Kidney epithelial cell (primary cell): ENCODE measurements at regions not wholly inside any gene's neighbourhood (a gene's known extent, or its start where the extent isn't known, plus 50 kb on each side); places are given as distances from the start of the nearest gene placed in this dataset.

Experiments used
- DNase-seq: peaks from one replicate; pipeline ENCODE4 v3.0.0-alpha.2; 2010; ENCODE audit warnings: low read depth
- H3K27me3 ChIP-seq: 2 replicates; pipeline ENCODE4 v1.6.0; 2011; ENCODE audit warnings: low read length; ENCODE audit not compliant: control insufficient read depth, insufficient read depth
- H3K36me3 ChIP-seq: 2 replicates; pipeline ENCODE4 v1.5.1; 2011; ENCODE audit warnings: low read length; ENCODE audit not compliant: control insufficient read depth, insufficient read depth
- H3K4me3 ChIP-seq: 2 replicates; pipeline ENCODE4 v1.5.1; 2011; ENCODE audit warnings: low read depth, mild to moderate bottlenecking, control low read depth, low read length
- CTCF ChIP-seq: IDR thresholded peaks from 2 replicates; pipeline ENCODE4 v1.5.1; 2011; ENCODE audit warnings: mild to moderate bottlenecking, moderate library complexity, low read length, control low read depth, inconsistent platforms; ENCODE audit not compliant: insufficient read depth, poor library complexity, severe bottlenecking

- no peaks in the 10 kb centered on the region for H3K36me3 ChIP-seq
- TF ChIP-seq CTCF = no peak
- H3K4me3 ChIP-seq = no peak overlapping the region
- no peak for DNase-seq
- H3K27me3 ChIP-seq = no peaks in the 10 kb centered on the region
These were observed 489.1 kb downstream of the PCDH18 start for GRCh38 chr4:137043184-137043583.

DNA sequence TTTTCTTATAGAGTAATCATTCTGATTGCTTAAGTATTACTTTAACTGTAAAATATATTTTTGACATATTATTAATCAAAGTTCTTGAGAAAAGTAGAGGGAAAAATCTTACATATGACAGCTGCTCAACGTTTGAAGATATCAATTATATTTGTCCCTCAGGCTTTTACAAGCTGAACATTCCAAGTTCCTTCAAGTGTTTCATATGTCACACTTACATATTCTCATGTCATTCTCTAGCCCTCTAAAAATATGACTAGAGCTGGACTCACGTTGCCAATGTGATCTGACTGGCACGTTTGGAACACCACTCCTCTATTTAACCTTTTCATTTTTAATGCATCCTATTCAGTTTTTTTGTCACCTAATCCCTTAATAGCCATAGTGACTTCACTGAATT lies 492.9 kb downstream of the PCDH18 start:
- no peak for DNase-seq
- TF ChIP-seq CTCF = no peak
- no peak overlapping the region for H3K4me3 ChIP-seq
- no peaks in the 10 kb centered on the region for H3K36me3 ChIP-seq
- no peaks in the 10 kb centered on the region for H3K27me3 ChIP-seq

DNA sequence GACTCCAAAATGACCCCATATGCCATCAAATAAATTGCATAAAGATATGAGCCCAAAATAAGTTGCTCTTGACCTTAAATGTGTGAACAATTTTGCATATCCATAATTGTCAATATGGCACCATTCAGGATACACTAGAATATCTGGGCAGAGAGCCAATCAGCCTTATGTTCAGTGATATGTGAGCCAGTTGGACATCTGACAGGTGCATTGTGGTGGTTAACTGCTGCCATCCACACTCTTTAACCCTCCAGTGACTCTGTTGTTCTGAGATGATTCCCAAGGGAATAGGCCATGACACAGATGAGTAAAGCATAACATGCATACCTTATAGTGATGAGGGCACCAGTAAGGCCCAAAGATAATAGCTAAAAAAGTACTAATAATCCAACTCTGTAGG lies 500.1 kb downstream of the PCDH18 start:
- TF ChIP-seq CTCF = no peak
- H3K36me3 ChIP-seq = no peaks in the 10 kb centered on the region
- no peak overlapping the region for H3K4me3 ChIP-seq
- no peak for DNase-seq
- H3K27me3 ChIP-seq = no peaks in the 10 kb centered on the region

- H3K36me3 ChIP-seq = no peaks in the 10 kb centered on the region
- TF ChIP-seq CTCF = no peak
- DNase-seq = no peak
- H3K27me3 ChIP-seq = no peaks in the 10 kb centered on the region
- H3K4me3 ChIP-seq = no peak overlapping the region
These were observed 503.3 kb downstream of the PCDH18 start for GRCh38 chr4:137029026-137029425.

DNA sequence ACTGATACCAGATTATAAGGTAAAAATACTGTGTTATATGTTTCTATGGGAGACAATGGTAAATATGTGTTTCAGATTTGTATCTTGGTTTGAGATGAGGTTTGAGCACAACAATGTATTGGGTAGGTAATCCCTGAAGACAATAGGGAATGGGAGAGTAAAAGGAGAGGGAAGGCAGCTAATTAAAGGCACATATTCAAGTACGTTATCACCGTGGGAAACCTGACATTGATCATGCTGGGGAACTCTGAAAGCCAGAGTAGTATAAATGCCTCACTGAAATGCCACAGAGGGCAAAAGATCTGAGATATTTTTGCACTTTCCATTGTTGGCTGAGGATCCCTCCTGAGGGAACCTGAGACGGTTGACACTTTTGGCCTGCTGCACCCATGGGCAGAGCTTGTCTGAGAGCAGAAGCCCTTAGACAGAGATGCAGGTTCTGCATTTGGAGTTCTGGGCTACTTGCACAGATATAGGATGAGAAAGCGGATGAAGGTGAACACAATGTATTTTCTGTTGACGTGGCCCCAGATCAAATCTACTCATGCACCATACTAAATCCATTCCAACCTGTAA lies 506.7 kb downstream of the PCDH18 start:
- Histone ChIP-seq H3K4me3 (no peak overlapping the region), H3K27me3 (no peaks in the 10 kb centered on the region), H3K36me3 (no peaks in the 10 kb centered on the region)
- TF ChIP-seq CTCF = no peak
- DNase-seq = no peak

- no peak for TF ChIP-seq CTCF
- no peak for DNase-seq
- Histone ChIP-seq H3K4me3 (no peak overlapping the region), H3K27me3 (no peaks in the 10 kb centered on the region), H3K36me3 (no peaks in the 10 kb centered on the region)
These were observed 516.6 kb downstream of the PCDH18 start for GRCh38 chr4:137015426-137016409.
